DMS79 treated with DMSO at 0.1 percent for 48 hours (cell line): ENCODE measurements at regions not wholly inside any gene's neighbourhood (a gene's known extent, or its start where the extent isn't known, plus 50 kb on each side); places are given as distances from the start of the nearest gene placed in this dataset.
A peak's percentile ranks its signal among the peaks of the same experiment; 100 is the strongest.
"Not testable (repeated sequence)": the region's sequence is repeated elsewhere in the genome, so short reads cannot be mapped to it uniquely, and the experiment has no call there.

Experiments used
- DNase-seq: peaks from one replicate; lab custom pipeline; 2025; lab: John Stamatoyannopoulos, UW

- DNase-seq = not testable (repeated sequence)
Observed at GRCh38 chr7:128561116-128561722, 84.7 kb downstream of the METTL2B start.

GRCh38 chr7:128562795-128563194 is 86.2 kb downstream of the METTL2B start:
- not testable (repeated sequence) for DNase-seq

- DNase-seq = not testable (repeated sequence)
Observed at GRCh38 chr7:128564123-128564700, 87.7 kb downstream of the METTL2B start.

- not testable (repeated sequence) for DNase-seq
Observed at GRCh38 chr7:128564932-128565864, 88.7 kb downstream of the METTL2B start.

- DNase-seq = not testable (repeated sequence)
Observed at GRCh38 chr7:128575277-128575676, 96.8 kb upstream of the GARIN1A start.

GRCh38 chr7:128576953-128577352 is 95.1 kb upstream of the GARIN1A start:
- not testable (repeated sequence) for DNase-seq

- DNase-seq = not testable (repeated sequence)
Observed at GRCh38 chr7:128579843-128580242, 92.2 kb upstream of the GARIN1A start.

GRCh38 chr7:128581100-128581499 is 91.0 kb upstream of the GARIN1A start:
- not testable (repeated sequence) for DNase-seq

GRCh38 chr7:128581825-128582561 is 90.1 kb upstream of the GARIN1A start:
- DNase-seq = not testable (repeated sequence)

GRCh38 chr7:128586715-128587114 is 85.4 kb upstream of the GARIN1A start:
- DNase-seq = not testable (repeated sequence)

- DNase-seq = no peak
Observed at GRCh38 chr7:128591705-128592104, 80.4 kb upstream of the GARIN1A start.

GRCh38 chr7:128592209-128592608 is 79.9 kb upstream of the GARIN1A start:
- not testable (repeated sequence) for DNase-seq

GRCh38 chr7:128594061-128594460 is 78.0 kb upstream of the GARIN1A start:
- not testable (repeated sequence) for DNase-seq

- not testable (repeated sequence) for DNase-seq
Observed at GRCh38 chr7:128596336-128597128, 75.6 kb upstream of the GARIN1A start.

- DNase-seq = not testable (repeated sequence)
Observed at GRCh38 chr7:128598946-128599345, 73.1 kb upstream of the GARIN1A start.

GRCh38 chr7:128608678-128609421 is 63.2 kb upstream of the GARIN1A start:
- DNase-seq = peak; percentile 44

GRCh38 chr7:128613366-128613765 is 58.7 kb upstream of the GARIN1A start:
- DNase-seq = not testable (repeated sequence)

GRCh38 chr7:128614812-128615211 is 57.3 kb upstream of the GARIN1A start:
- not testable (repeated sequence) for DNase-seq

- DNase-seq = not testable (repeated sequence)
Observed at GRCh38 chr7:128616799-128617198, 55.3 kb upstream of the GARIN1A start.
